Mucosa of stomach (tissue), 1 donor: ENCODE measurements at regions not wholly inside any gene's neighbourhood (a gene's known extent, or its start where the extent isn't known, plus 50 kb on each side); places are given as distances from the start of the nearest gene placed in this dataset.
"Not testable (repeated sequence)": the region's sequence is repeated elsewhere in the genome, so short reads cannot be mapped to it uniquely, and the experiment has no call there.

Source experiments
- H3K27me3 ChIP-seq: one replicate; pipeline ENCODE4 v1.7.0; 2013; ENCODE audit warnings: mild to moderate bottlenecking, low read length; ENCODE audit not compliant: control insufficient read depth, insufficient read depth
- H3K36me3 ChIP-seq: one replicate; pipeline ENCODE4 v1.7.0; 2013; ENCODE audit warnings: low read length; ENCODE audit not compliant: control insufficient read depth, insufficient read depth
- H3K4me1 ChIP-seq: one replicate; pipeline ENCODE4 v1.7.0; 2013; ENCODE audit warnings: mild to moderate bottlenecking, low read length; ENCODE audit not compliant: control insufficient read depth, insufficient read depth
- H3K4me3 ChIP-seq: one replicate; pipeline ENCODE4 v1.7.0; 2013; ENCODE audit warnings: low read length
- H3K9ac ChIP-seq: one replicate; pipeline ENCODE4 v1.7.0; 2013; ENCODE audit warnings: mild to moderate bottlenecking, low read length, moderate library complexity
- H3K9me3 ChIP-seq: one replicate; pipeline ENCODE4 v1.7.0; 2013; ENCODE audit warnings: mild to moderate bottlenecking, low read length, moderate library complexity; ENCODE audit not compliant: control insufficient read depth
- donor health status: Pancreatic carcinoma.

DNA sequence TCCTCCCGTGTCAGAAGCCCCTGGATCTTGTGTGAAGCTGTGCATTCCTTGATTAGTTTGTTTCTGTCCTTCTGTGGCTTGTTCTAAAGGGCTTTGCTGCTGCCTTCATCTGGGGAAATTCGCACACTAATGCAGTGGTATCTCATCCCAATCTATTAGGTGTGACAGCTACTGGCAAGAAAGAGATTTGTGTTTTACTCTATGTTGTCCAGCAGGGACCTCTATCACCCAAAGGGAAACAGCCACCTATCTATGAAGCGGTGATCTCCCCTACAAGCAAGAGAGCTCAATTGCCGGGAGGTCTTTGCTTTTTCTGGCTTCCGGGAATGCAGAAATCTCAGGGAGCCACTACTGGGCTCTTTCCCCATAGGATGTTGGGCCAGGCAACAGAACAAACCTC, 151.8 kb downstream of the NRN1 start:
- no peak overlapping the region for H3K9ac ChIP-seq
- H3K36me3 ChIP-seq: no peaks in the 10 kb centered on the region
- peaks cover 20% of the 10 kb centered on the region for H3K27me3 ChIP-seq
- peaks cover 10% of the 10 kb centered on the region for H3K4me1 ChIP-seq
- no peaks in the 10 kb centered on the region for H3K9me3 ChIP-seq
- no peak overlapping the region for H3K4me3 ChIP-seq

DNA sequence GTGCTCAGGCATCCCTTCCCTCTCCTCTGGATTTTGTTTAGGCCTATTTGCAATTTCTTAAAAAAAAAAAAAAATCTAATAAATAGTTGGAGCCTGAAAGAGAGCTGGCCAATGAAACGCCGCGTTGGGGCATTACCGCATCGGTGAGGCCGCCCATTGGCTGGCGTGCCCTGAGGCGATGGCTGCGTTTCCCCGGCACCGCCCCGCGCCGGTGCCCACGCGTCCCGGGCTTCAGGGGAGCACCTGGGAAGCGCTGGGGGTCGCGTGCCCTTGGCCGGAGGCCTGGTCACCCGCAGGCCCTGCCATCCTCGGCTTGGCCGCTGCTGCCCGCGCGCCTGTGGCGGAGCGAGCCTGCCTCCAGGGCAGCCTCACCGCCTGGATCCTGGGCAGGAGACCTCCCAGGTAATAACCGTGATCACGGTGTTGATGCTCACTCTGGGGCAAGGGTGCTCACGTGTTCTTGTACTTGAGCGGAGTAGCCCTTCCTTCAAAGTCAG, 155.4 kb downstream of the NRN1 start:
- no peaks in the 10 kb centered on the region for H3K9me3 ChIP-seq
- no peaks in the 10 kb centered on the region for H3K36me3 ChIP-seq
- peak overlapping the region; percentile 65 for H3K9ac ChIP-seq
- peak overlapping the region; percentile 41 for H3K4me3 ChIP-seq
- H3K4me1 ChIP-seq: peaks cover 10% of the 10 kb centered on the region
- H3K27me3 ChIP-seq: peaks cover 24% of the 10 kb centered on the region

DNA sequence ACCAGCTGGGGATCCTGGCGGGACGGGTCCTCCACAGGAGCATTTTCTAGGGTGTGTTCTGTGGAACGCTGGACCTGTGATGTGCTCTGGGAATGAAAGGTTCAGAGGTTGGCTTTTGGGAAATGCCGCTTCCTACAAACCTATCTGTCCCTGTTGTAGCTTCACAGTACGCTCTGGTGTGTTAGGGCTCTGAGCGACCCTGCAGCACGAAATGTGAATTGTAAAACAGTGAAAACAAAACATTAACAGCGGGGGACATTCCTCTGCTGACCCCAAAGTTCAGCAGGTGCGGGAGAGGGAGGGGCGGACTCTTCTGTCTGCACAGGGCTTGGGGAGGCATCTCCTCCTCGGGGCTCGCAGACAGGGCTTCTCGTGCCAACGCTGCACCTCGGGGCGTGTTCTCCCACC, 155.9 kb downstream of the NRN1 start:
- H3K36me3 ChIP-seq: no peaks in the 10 kb centered on the region
- H3K4me3 ChIP-seq: peak overlapping the region; percentile 41
- H3K9ac ChIP-seq: peak overlapping the region; percentile 65
- peaks cover 10% of the 10 kb centered on the region for H3K4me1 ChIP-seq
- H3K9me3 ChIP-seq: no peaks in the 10 kb centered on the region
- H3K27me3 ChIP-seq: peaks cover 24% of the 10 kb centered on the region

DNA sequence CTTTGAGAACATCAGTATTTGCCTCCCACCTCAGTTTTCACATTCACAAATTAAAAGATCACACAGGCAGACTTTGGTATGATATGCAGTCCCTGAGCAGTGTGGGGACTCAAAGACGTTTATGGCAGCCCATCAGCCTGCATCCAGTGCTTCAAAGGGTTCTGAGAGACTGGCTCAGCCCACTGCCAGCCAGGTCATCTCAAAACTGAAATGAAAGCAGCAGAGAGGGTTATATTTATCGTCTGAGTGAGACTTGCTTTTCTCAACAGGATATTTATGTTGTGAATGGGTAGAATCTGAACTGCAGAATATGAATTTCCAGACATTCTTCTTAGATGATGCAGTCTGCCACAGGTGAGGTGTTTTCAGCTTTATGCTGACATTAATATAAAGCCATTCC, 159.8 kb downstream of the NRN1 start:
- Histone ChIP-seq H3K4me3 (no peak overlapping the region), H3K36me3 (no peaks in the 10 kb centered on the region), H3K9ac (no peak overlapping the region), H3K4me1 (peaks cover 10% of the 10 kb centered on the region), H3K27me3 (peaks cover 23% of the 10 kb centered on the region), H3K9me3 (no peaks in the 10 kb centered on the region)

DNA sequence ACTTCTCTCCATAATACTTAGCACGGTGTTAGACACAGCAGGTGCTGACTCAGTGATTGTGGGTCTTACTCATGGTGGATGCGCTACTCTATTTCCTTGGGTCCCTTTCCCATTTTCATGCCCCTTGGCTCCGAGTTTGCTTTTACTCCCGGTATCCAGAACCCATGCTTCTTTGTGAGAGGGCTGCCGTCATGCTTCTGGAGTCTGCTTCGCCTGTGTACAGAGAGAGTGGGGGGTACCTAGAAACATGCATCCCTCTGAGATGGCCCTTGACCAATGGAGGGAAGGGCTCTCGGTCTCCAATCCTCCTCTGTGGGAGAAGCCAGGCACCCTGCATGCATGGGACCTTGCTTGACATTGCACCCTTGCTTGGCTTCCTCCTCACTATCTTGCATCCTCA, 160.4 kb downstream of the NRN1 start:
- Histone ChIP-seq H3K36me3 (no peaks in the 10 kb centered on the region), H3K27me3 (peaks cover 19% of the 10 kb centered on the region), H3K4me1 (peaks cover 6% of the 10 kb centered on the region), H3K4me3 (no peak overlapping the region), H3K9me3 (no peaks in the 10 kb centered on the region), H3K9ac (no peak overlapping the region)

DNA sequence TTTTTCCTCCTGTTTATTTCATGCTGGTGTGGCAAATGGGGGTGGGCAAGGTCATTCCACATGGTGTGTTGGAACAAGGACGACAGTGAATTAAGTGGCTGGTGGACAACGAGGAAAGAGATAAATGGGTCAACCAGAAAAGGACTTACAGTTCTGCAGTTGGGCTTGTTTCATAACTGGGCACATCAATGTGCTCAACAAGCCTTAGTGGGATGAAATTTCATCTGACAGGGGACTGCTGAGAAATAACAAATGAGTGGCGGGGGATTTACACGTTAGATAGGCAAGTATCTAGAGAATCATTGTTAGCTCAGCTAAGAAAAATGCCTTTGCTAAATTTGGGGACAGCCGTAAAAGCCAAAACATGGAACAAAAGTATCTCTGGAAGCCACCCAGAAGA, 163.6 kb downstream of the NRN1 start:
- H3K27me3 ChIP-seq: peaks cover 3% of the 10 kb centered on the region
- H3K4me3 ChIP-seq: no peak overlapping the region
- H3K36me3 ChIP-seq: no peaks in the 10 kb centered on the region
- H3K9ac ChIP-seq: no peak overlapping the region
- H3K4me1 ChIP-seq: no peaks in the 10 kb centered on the region
- H3K9me3 ChIP-seq: no peaks in the 10 kb centered on the region

DNA sequence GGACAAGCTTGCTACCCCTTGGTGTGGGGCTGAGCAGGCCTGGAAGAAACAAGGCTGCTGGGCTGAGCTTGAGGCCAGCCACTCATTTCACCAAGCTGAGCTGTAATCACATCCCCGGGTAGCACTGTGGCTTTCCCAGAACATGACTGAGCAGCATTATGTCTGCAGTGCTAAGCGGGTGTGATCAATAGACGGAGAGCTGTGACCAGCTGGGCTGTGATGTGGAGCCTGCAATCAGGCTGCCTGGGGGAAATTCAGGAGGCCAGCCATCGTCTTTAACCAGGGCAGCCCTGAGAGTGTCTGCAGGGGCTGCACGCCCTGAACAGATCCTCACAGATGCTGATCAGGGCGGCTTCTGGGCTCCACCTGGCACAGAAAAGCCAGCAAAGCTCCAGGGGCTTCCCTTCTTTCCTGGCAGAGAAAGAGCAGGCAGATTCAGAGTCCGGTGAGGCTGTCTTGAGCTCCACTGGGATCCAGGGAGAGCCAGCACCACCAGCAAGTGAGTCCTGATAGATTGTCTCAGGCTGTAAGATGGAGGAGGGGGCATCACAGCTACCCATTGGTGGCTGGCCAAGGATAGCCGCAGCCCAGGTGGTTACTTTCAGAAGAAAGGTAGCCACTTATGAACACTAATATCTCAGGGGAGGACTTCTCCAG, 165.9 kb downstream of the NRN1 start:
- no peak overlapping the region for H3K4me3 ChIP-seq
- H3K36me3 ChIP-seq: no peaks in the 10 kb centered on the region
- no peaks in the 10 kb centered on the region for H3K4me1 ChIP-seq
- no peaks in the 10 kb centered on the region for H3K9me3 ChIP-seq
- no peak overlapping the region for H3K9ac ChIP-seq
- peaks cover 3% of the 10 kb centered on the region for H3K27me3 ChIP-seq

DNA sequence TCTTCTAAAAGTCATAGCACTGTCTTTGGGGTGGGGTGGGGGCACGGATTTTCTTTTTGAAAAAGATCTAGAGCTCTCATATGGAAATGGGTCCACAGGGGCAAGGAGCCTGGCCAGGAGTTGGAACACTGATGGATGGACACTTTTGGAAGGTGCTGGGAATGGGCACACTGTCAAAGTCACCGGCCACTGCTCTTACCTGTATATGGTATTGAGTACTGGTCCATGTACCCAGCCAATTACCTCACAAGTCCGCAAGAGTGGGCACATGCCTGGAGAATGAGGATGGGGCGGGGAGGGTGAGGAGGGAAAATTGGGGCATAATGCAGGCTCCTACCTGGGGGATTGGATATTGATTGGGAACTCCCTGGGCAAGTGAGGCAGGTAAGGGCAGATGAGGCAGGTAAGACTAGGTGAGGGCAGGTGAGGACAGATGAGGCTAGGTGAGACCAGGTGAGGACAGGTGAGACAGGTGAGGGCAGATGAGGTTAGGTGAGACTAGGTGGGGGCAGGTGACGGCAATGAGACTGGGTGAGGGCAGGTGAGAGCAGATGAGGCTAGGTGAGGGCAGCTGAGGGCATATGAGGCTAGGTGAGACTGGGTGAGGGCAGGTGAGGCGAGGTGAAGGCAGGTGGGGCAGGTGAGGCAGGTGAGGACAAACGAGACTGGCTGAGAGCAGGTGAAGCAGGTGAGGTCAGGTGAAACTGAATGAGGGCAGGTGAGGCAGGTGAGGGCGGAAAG, 167.9 kb downstream of the NRN1 start:
- Histone ChIP-seq H3K36me3 (no peaks in the 10 kb centered on the region), H3K4me1 (no peaks in the 10 kb centered on the region), H3K9me3 (no peaks in the 10 kb centered on the region), H3K27me3 (peaks cover 3% of the 10 kb centered on the region), H3K4me3 (no peak overlapping the region), H3K9ac (no peak overlapping the region)

DNA sequence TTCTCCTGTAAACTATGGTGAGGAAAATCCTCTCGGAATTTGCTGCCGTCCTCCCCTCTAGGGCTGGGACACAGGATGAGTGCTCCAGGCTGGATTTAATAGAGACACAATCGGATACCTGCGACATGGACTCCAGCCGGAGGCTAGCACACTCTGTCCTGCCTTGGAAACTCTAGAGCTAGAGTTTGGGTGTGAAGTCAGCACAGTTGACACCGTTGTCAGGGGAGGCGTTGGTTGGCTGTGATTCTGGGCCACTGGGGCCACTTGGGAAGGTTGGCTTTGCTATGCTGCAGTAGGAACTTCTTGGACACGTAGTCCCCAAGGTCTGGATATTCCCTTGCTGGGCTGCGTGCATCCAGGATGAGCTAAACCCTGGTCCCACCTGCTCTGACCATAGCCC, 169.4 kb downstream of the NRN1 start:
- no peaks in the 10 kb centered on the region for H3K4me1 ChIP-seq
- H3K27me3 ChIP-seq: peaks cover 3% of the 10 kb centered on the region
- H3K9ac ChIP-seq: no peak overlapping the region
- H3K9me3 ChIP-seq: no peaks in the 10 kb centered on the region
- no peak overlapping the region for H3K4me3 ChIP-seq
- no peaks in the 10 kb centered on the region for H3K36me3 ChIP-seq

DNA sequence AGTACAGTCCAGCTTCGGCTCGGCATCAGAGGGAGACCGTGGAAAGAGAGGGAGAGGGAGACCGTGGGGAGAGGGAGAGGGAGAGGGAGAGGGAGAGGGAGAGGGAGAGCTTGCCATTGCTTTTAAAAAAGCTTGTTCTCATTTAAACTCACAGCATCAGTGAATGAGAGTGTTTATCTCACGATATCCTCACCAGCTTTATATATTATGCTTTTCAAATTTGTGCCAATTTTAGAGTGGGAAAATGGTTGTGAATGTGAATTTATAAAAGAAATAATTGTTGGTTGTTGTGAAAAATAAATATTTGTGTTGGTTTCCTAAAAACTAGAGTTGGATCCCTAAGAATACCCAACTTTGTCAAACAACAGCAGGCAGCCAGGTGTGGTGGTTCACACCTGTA, 170.1 kb downstream of the NRN1 start:
- H3K36me3 ChIP-seq, H3K27me3 ChIP-seq, H3K4me3 ChIP-seq: not testable (repeated sequence)

DNA sequence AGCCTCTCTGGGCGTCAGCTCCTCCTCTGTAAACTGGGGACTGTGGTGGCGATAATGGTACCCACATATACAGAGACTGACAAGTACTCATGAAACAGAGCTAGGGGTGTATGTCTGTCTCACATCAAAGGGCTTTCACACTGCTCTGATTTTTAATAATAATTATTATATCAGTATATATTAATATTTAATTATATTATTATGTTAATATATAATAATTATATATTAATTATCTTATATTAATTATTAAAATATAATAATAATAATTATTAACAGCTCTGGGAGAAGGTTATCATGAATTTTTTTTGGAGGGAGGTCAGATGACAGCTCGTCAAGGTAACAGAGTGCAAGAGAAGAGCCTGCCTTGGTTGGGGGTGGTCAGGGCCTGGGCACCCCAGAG, 173.6 kb downstream of the NRN1 start:
- no peaks in the 10 kb centered on the region for H3K36me3 ChIP-seq
- H3K4me1 ChIP-seq: no peaks in the 10 kb centered on the region
- H3K4me3 ChIP-seq: no peak overlapping the region
- no peaks in the 10 kb centered on the region for H3K27me3 ChIP-seq
- H3K9me3 ChIP-seq: no peaks in the 10 kb centered on the region
- no peak overlapping the region for H3K9ac ChIP-seq

More for the DNA sequence above, 170.1 kb downstream of the NRN1 start:
- not testable (repeated sequence) for H3K9me3 ChIP-seq, H3K9ac ChIP-seq, H3K4me1 ChIP-seq

DNA sequence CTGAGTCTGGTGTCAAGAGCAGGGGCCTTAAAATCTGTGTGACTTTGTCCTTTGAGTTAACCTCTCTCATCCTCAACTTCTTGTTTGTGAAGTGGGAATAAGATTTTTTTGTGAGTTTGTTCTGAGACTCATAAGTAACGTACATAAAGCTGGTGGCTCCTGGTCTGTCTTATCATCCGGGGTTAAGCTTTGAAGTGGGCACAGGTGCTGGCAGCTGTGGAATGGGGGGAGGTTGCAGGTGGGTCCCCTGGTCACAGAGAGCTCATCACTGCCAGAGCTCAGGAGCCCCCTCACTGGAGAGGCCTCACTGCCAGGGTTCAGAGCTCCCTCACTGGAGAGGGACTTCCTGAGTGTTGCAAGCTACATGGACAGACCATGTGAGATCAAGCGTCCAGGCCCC, 174.1 kb downstream of the NRN1 start:
- no peak overlapping the region for H3K9ac ChIP-seq
- no peaks in the 10 kb centered on the region for H3K9me3 ChIP-seq
- H3K27me3 ChIP-seq: no peaks in the 10 kb centered on the region
- H3K36me3 ChIP-seq: no peaks in the 10 kb centered on the region
- H3K4me3 ChIP-seq: no peak overlapping the region
- no peaks in the 10 kb centered on the region for H3K4me1 ChIP-seq
